ENCODE measurements at regions not wholly inside any gene's neighbourhood (a gene's known extent, or its start where the extent isn't known, plus 50 kb on each side); places are given as distances from the start of the nearest gene placed in this dataset.
"Not testable (repeated sequence)": the region's sequence is repeated elsewhere in the genome, so short reads cannot be mapped to it uniquely, and the experiment has no call there.

- CTCF ChIA-PET; ATAC-seq; DNase-seq; H3K27me3 Mint-ChIP-seq (ENCODE audit: low read depth); POLR2A ChIA-PET; H3K9me3 Mint-ChIP-seq (ENCODE audit: insufficient read depth); H3K27ac Mint-ChIP-seq; H3K36me3 Mint-ChIP-seq (ENCODE audit: low read depth); H3K4me3 Mint-ChIP-seq; H3K4me1 Mint-ChIP-seq (ENCODE audit: low read depth): not testable (repeated sequence)
Measured at GRCh38 chr2:87663347-87663746, 84.5 kb upstream of the PLGLB2 start.

GRCh38 chr2:87667027-87667426, 80.9 kb upstream of the PLGLB2 start:
- POLR2A ChIA-PET; H3K9me3 Mint-ChIP-seq (ENCODE audit: insufficient read depth); H3K4me3 Mint-ChIP-seq; H3K4me1 Mint-ChIP-seq (ENCODE audit: low read depth); H3K36me3 Mint-ChIP-seq (ENCODE audit: low read depth); DNase-seq; H3K27me3 Mint-ChIP-seq (ENCODE audit: low read depth); H3K27ac Mint-ChIP-seq; ATAC-seq; CTCF ChIA-PET: not testable (repeated sequence)

GRCh38 chr2:87668361-87668760, 79.5 kb upstream of the PLGLB2 start:
- H3K4me3 Mint-ChIP-seq; CTCF ChIA-PET; H3K36me3 Mint-ChIP-seq (ENCODE audit: low read depth); H3K9me3 Mint-ChIP-seq (ENCODE audit: insufficient read depth); POLR2A ChIA-PET; H3K27ac Mint-ChIP-seq; ATAC-seq; H3K27me3 Mint-ChIP-seq (ENCODE audit: low read depth); H3K4me1 Mint-ChIP-seq (ENCODE audit: low read depth); DNase-seq: not testable (repeated sequence)

- CTCF ChIA-PET; DNase-seq; H3K36me3 Mint-ChIP-seq (ENCODE audit: low read depth); H3K4me1 Mint-ChIP-seq (ENCODE audit: low read depth); POLR2A ChIA-PET; H3K27me3 Mint-ChIP-seq (ENCODE audit: low read depth); ATAC-seq; H3K4me3 Mint-ChIP-seq; H3K27ac Mint-ChIP-seq; H3K9me3 Mint-ChIP-seq (ENCODE audit: insufficient read depth): not testable (repeated sequence)
Measured at GRCh38 chr2:87669633-87670231, 78.2 kb upstream of the PLGLB2 start.

- H3K4me3 Mint-ChIP-seq; H3K4me1 Mint-ChIP-seq (ENCODE audit: low read depth); ATAC-seq; H3K9me3 Mint-ChIP-seq (ENCODE audit: insufficient read depth); H3K36me3 Mint-ChIP-seq (ENCODE audit: low read depth); POLR2A ChIA-PET; H3K27me3 Mint-ChIP-seq (ENCODE audit: low read depth); CTCF ChIA-PET; H3K27ac Mint-ChIP-seq; DNase-seq: not testable (repeated sequence)
Measured at GRCh38 chr2:87672404-87672803, 75.5 kb upstream of the PLGLB2 start.

GRCh38 chr2:87674729-87675128, 73.2 kb upstream of the PLGLB2 start:
- H3K27me3 Mint-ChIP-seq (ENCODE audit: low read depth); DNase-seq; H3K4me1 Mint-ChIP-seq (ENCODE audit: low read depth); CTCF ChIA-PET; H3K9me3 Mint-ChIP-seq (ENCODE audit: insufficient read depth); POLR2A ChIA-PET; ATAC-seq; H3K36me3 Mint-ChIP-seq (ENCODE audit: low read depth); H3K27ac Mint-ChIP-seq; H3K4me3 Mint-ChIP-seq: not testable (repeated sequence)

GRCh38 chr2:87675487-87675886, 72.4 kb upstream of the PLGLB2 start:
- H3K27ac Mint-ChIP-seq; H3K4me1 Mint-ChIP-seq (ENCODE audit: low read depth); H3K9me3 Mint-ChIP-seq (ENCODE audit: insufficient read depth); DNase-seq; CTCF ChIA-PET; H3K4me3 Mint-ChIP-seq; POLR2A ChIA-PET; ATAC-seq; H3K27me3 Mint-ChIP-seq (ENCODE audit: low read depth); H3K36me3 Mint-ChIP-seq (ENCODE audit: low read depth): not testable (repeated sequence)

GRCh38 chr2:87677421-87677923, 70.4 kb upstream of the PLGLB2 start:
- H3K4me3 Mint-ChIP-seq; CTCF ChIA-PET; ATAC-seq; H3K27me3 Mint-ChIP-seq (ENCODE audit: low read depth); H3K9me3 Mint-ChIP-seq (ENCODE audit: insufficient read depth); DNase-seq; POLR2A ChIA-PET; H3K4me1 Mint-ChIP-seq (ENCODE audit: low read depth); H3K27ac Mint-ChIP-seq; H3K36me3 Mint-ChIP-seq (ENCODE audit: low read depth): not testable (repeated sequence)

- H3K9me3 Mint-ChIP-seq (ENCODE audit: insufficient read depth); H3K27ac Mint-ChIP-seq; H3K27me3 Mint-ChIP-seq (ENCODE audit: low read depth); ATAC-seq; H3K36me3 Mint-ChIP-seq (ENCODE audit: low read depth); CTCF ChIA-PET; DNase-seq; POLR2A ChIA-PET; H3K4me1 Mint-ChIP-seq (ENCODE audit: low read depth); H3K4me3 Mint-ChIP-seq: not testable (repeated sequence)
Measured at GRCh38 chr2:87678742-87679173, 69.1 kb upstream of the PLGLB2 start.

- H3K27me3 Mint-ChIP-seq (ENCODE audit: low read depth); H3K9me3 Mint-ChIP-seq (ENCODE audit: insufficient read depth); H3K27ac Mint-ChIP-seq; H3K4me1 Mint-ChIP-seq (ENCODE audit: low read depth); DNase-seq; H3K36me3 Mint-ChIP-seq (ENCODE audit: low read depth); POLR2A ChIA-PET; H3K4me3 Mint-ChIP-seq; CTCF ChIA-PET; ATAC-seq: not testable (repeated sequence)
Measured at GRCh38 chr2:87679950-87680349, 67.9 kb upstream of the PLGLB2 start.

- H3K27me3 Mint-ChIP-seq (ENCODE audit: low read depth); H3K36me3 Mint-ChIP-seq (ENCODE audit: low read depth); H3K27ac Mint-ChIP-seq; H3K9me3 Mint-ChIP-seq (ENCODE audit: insufficient read depth); CTCF ChIA-PET; DNase-seq; H3K4me1 Mint-ChIP-seq (ENCODE audit: low read depth); H3K4me3 Mint-ChIP-seq; ATAC-seq; POLR2A ChIA-PET: not testable (repeated sequence)
Measured at GRCh38 chr2:87680691-87681090, 67.2 kb upstream of the PLGLB2 start.

- H3K27ac Mint-ChIP-seq; DNase-seq; H3K27me3 Mint-ChIP-seq (ENCODE audit: low read depth); H3K36me3 Mint-ChIP-seq (ENCODE audit: low read depth); POLR2A ChIA-PET; H3K4me1 Mint-ChIP-seq (ENCODE audit: low read depth); H3K9me3 Mint-ChIP-seq (ENCODE audit: insufficient read depth); CTCF ChIA-PET; H3K4me3 Mint-ChIP-seq; ATAC-seq: not testable (repeated sequence)
Measured at GRCh38 chr2:87683451-87683850, 64.4 kb upstream of the PLGLB2 start.

GRCh38 chr2:87683961-87684360, 63.9 kb upstream of the PLGLB2 start:
- H3K4me3 Mint-ChIP-seq; ATAC-seq; CTCF ChIA-PET; H3K36me3 Mint-ChIP-seq (ENCODE audit: low read depth); H3K27ac Mint-ChIP-seq; DNase-seq; POLR2A ChIA-PET; H3K9me3 Mint-ChIP-seq (ENCODE audit: insufficient read depth); H3K27me3 Mint-ChIP-seq (ENCODE audit: low read depth); H3K4me1 Mint-ChIP-seq (ENCODE audit: low read depth): not testable (repeated sequence)
